Natural killer cell (primary cell): ENCODE measurements at regions not wholly inside any gene's neighbourhood (a gene's known extent, or its start where the extent isn't known, plus 50 kb on each side); places are given as distances from the start of the nearest gene placed in this dataset.
A peak's percentile ranks its signal among the peaks of the same experiment; 100 is the strongest.

Source experiments
- ATAC-seq, 3 donors: fragments of 150-1000 bp in 2 of 3; fragments of 200-7000 bp in 1 of 3; cut with Tn5 transposase; 1 replicate in 1 of 3; 2 replicates in 2 of 3; pipeline ENCODE4 v1.10.0; 2021; ENCODE audit warnings: mild to moderate bottlenecking in 2 of 3, moderate library complexity in 2 of 3
- DNase-seq, 2 donors: peaks; one replicate each; pipeline versions ENCODE4 v3.0.0 to v3.0.0-alpha.2; 2013 to 2021; ENCODE audit warnings: mixed read lengths in 1 of 2
- H3K27ac ChIP-seq: one replicate; pipeline ENCODE4 v1.5.1; 2013; ENCODE audit warnings: mild to moderate bottlenecking, low read length
- H3K27me3 ChIP-seq: one replicate; pipeline ENCODE4 v1.6.1; 2013; ENCODE audit warnings: low read length; ENCODE audit not compliant: control insufficient read depth, insufficient read depth
- H3K36me3 ChIP-seq: one replicate; pipeline ENCODE4 v1.6.1; 2013; ENCODE audit warnings: low read length; ENCODE audit not compliant: control insufficient read depth, insufficient read depth
- H3K4me1 ChIP-seq: one replicate; pipeline ENCODE4 v1.6.1; 2013; ENCODE audit warnings: low read length; ENCODE audit not compliant: control insufficient read depth, insufficient read depth
- H3K4me3 ChIP-seq: one replicate; pipeline ENCODE4 v1.5.1; 2013; ENCODE audit warnings: low read length
- H3K9me3 ChIP-seq: one replicate; pipeline ENCODE4 v1.6.1; 2013; ENCODE audit warnings: low read length; ENCODE audit not compliant: control insufficient read depth, insufficient read depth
- H3K27ac Mint-ChIP-seq, 2 donors: one replicate each; pipeline ENCODE4 v1.8.0; 2022; ENCODE audit warnings: mild to moderate bottlenecking in 2 of 2, mixed read lengths in 2 of 2, moderate library complexity in 1 of 2
- H3K27me3 Mint-ChIP-seq, 2 donors: one replicate each; pipeline ENCODE4 v1.8.0; 2022; ENCODE audit warnings: low read depth in 2 of 2, mixed read lengths in 2 of 2
- H3K36me3 Mint-ChIP-seq: one replicate; pipeline ENCODE4 v1.8.0; 2022; ENCODE audit warnings: mixed read lengths
- H3K4me1 Mint-ChIP-seq, 2 donors: one replicate each; pipeline ENCODE4 v1.8.0; 2022; ENCODE audit warnings: mixed read lengths in 2 of 2
- H3K4me3 Mint-ChIP-seq: one replicate; pipeline ENCODE4 v1.8.0; 2022; ENCODE audit warnings: mild to moderate bottlenecking, moderate library complexity, mixed read lengths
- H3K9me3 Mint-ChIP-seq, 2 donors: one replicate each; pipeline ENCODE4 v1.8.0; 2022; ENCODE audit warnings: mixed read lengths in 2 of 2
- WGBS: methylation state at CpG from one replicate; pipeline ENCODE4 v1.1.7; 2013; ENCODE audit warnings: missing lambda C conversion rate; ENCODE audit not compliant: insufficient coverage; 5-methylcytosine and 5-hydroxymethylcytosine counted together
- intact Hi-C: fragments of 100-400 bp; cut with micrococcal nuclease; formaldehyde crosslinking; loops from one replicate; pipeline ENCODE4 v1.14.2; 2022
- TF ChIP-seq, protein P1 (sequence below): fragments of 200-600 bp; IDR thresholded peaks from one replicate; pipeline ENCODE4 v1.8.0; 2022; ENCODE audit warnings: antibody characterized with exemption

- Mint-ChIP-seq H3K27me3 (no peaks in the 10 kb centered on the region), H3K4me1 (peaks cover 47 to 65% of the 10 kb centered on the region in 2 donors), H3K9me3 (no peaks in the 10 kb centered on the region), H3K27ac (peak overlapping the region; percentile 58 to 71), H3K4me3 (peak overlapping the region; percentile 55), H3K36me3 (peaks cover 25% of the 10 kb centered on the region)
- Histone ChIP-seq H3K27me3 (no peaks in the 10 kb centered on the region), H3K9me3 (no peaks in the 10 kb centered on the region), H3K36me3 (peaks cover 17% of the 10 kb centered on the region), H3K27ac (no peak overlapping the region), H3K4me1 (peaks cover 8% of the 10 kb centered on the region), H3K4me3 (no peak overlapping the region)
- TF ChIP-seq, protein P1, sequence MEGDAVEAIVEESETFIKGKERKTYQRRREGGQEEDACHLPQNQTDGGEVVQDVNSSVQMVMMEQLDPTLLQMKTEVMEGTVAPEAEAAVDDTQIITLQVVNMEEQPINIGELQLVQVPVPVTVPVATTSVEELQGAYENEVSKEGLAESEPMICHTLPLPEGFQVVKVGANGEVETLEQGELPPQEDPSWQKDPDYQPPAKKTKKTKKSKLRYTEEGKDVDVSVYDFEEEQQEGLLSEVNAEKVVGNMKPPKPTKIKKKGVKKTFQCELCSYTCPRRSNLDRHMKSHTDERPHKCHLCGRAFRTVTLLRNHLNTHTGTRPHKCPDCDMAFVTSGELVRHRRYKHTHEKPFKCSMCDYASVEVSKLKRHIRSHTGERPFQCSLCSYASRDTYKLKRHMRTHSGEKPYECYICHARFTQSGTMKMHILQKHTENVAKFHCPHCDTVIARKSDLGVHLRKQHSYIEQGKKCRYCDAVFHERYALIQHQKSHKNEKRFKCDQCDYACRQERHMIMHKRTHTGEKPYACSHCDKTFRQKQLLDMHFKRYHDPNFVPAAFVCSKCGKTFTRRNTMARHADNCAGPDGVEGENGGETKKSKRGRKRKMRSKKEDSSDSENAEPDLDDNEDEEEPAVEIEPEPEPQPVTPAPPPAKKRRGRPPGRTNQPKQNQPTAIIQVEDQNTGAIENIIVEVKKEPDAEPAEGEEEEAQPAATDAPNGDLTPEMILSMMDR = no peak
- no peak for DNase-seq
- WGBS = 78% methylated on average over 4 of the region's 4 CpGs
- intact Hi-C loops = loop anchor here (5.0 kb wide), 1 partner anchor 34 kb away; no protein-coding TSS in a partner anchor
- ATAC-seq = no peak
These were observed 59.1 kb upstream of the NEDD9 start for GRCh38 chr6:11291582-11291981.

- DNase-seq (no peak), ATAC-seq (no peak)
- TF ChIP-seq, protein P1 = no peak
- H3K27me3 Mint-ChIP-seq = no peaks in the 10 kb centered on the region
- H3K27ac Mint-ChIP-seq = no peak overlapping the region
- WGBS = 99% methylated on average over 8 of the region's 8 CpGs
- intact Hi-C loops = loop anchor here (5.0 kb wide), 1 partner anchor 33 kb away; no protein-coding TSS in a partner anchor
- H3K36me3 Mint-ChIP-seq = peaks cover 15% of the 10 kb centered on the region
- no peaks in the 10 kb centered on the region for H3K27me3 ChIP-seq
- H3K9me3 Mint-ChIP-seq = no peaks in the 10 kb centered on the region
- H3K4me3 ChIP-seq = no peak overlapping the region
- H3K4me1 ChIP-seq = peaks cover 7% of the 10 kb centered on the region
- no peak overlapping the region for H3K4me3 Mint-ChIP-seq
- H3K27ac ChIP-seq = no peak overlapping the region
- peaks cover 8% of the 10 kb centered on the region for H3K36me3 ChIP-seq
- H3K4me1 Mint-ChIP-seq = peaks cover 38 to 59% of the 10 kb centered on the region in 2 donors
- H3K9me3 ChIP-seq = no peaks in the 10 kb centered on the region
These were observed 57.6 kb upstream of the NEDD9 start for GRCh38 chr6:11290027-11290426.

DNA sequence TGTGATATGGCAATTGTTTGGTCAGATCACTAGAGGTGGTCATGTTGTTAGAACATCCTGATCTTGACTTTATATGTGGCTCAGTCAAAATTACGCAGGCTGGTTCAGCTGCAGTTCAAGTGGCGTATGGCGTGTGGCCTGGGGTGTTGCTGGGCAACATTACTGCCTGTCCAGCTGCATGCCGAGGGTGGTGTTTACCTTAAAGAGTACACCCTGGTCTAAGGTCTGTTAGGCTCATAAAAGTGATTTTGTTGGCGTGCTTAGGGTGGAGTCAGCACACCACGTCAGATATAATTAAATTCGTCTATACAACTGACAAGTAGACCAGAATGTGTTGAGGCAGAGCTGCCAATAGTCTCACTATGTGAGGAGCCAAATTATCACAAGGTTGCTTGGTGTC lies 55.6 kb upstream of the NEDD9 start:
- Histone ChIP-seq H3K9me3 (no peaks in the 10 kb centered on the region), H3K27ac (no peak overlapping the region), H3K36me3 (peaks cover 4% of the 10 kb centered on the region), H3K4me3 (no peak overlapping the region), H3K4me1 (peaks cover 7% of the 10 kb centered on the region), H3K27me3 (no peaks in the 10 kb centered on the region)
- Mint-ChIP-seq H3K4me1 (peaks cover 18 to 42% of the 10 kb centered on the region in 2 donors), H3K9me3 (no peaks in the 10 kb centered on the region), H3K27ac (no peak overlapping the region), H3K27me3 (no peaks in the 10 kb centered on the region), H3K36me3 (peaks cover 5% of the 10 kb centered on the region), H3K4me3 (no peak overlapping the region)
- TF ChIP-seq, protein P1 = no peak
- intact Hi-C loops = no loop called here
- WGBS = 96% methylated on average over 7 of the region's 7 CpGs
- DNase-seq (no peak), ATAC-seq (no peak)

DNA sequence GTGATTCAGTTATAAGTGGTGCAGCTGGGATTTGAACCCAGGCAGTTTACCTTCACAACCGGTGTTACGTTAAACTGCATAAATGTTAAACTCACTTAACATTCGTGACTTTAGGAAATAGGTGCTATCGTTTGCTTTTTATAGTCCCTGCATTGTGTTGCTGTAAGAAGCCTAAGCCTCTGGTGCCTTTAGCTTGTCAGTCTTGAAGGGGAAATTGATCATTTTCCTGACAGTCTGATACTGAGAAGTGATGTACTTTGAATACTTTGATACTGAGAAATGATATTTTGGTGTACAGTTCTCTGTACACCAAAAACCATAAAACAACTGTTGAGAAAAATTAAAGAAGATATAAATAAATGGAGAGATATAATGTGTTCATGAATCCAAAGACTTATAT lies 52.5 kb upstream of the NEDD9 start:
- Mint-ChIP-seq H3K4me3 (no peak overlapping the region), H3K4me1 (peaks cover 9 to 25% of the 10 kb centered on the region in 2 donors), H3K27me3 (no peaks in the 10 kb centered on the region), H3K9me3 (no peaks in the 10 kb centered on the region), H3K27ac (peak overlapping the region; percentile 47 to 62), H3K36me3 (peaks cover under 1% of the 10 kb centered on the region)
- Histone ChIP-seq H3K27ac (no peak overlapping the region), H3K4me1 (no peaks in the 10 kb centered on the region), H3K4me3 (no peak overlapping the region), H3K9me3 (no peaks in the 10 kb centered on the region), H3K36me3 (peaks cover 2% of the 10 kb centered on the region), H3K27me3 (no peaks in the 10 kb centered on the region)
- WGBS = 85% methylated on average over 4 of the region's 4 CpGs
- ATAC-seq (no peak), DNase-seq (no peak)
- intact Hi-C loops = no loop called here
- TF ChIP-seq, protein P1 = no peak
